ENCODE measurements at regions not wholly inside any gene's neighbourhood (a gene's known extent, or its start where the extent isn't known, plus 50 kb on each side); places are given as distances from the start of the nearest gene placed in this dataset.

DNA sequence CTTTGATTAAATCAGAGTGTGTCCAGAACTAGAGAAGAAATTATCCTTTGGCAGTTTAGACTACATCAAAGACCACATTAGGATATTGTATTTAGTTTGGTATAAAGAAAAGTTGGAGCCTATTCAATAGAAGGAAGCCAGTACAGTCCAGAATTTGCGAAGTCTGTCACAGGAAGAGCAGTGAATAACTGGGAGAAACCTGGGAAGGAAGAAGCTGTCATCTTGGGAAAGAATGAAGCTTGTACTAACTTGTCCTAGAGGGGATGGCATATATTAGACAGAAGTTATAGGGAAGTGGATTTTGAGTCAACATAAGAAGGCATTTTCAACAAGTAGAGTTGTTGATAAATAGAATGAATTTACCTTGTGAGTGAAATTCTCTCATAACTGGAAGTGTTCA, 386.7 kb downstream of the LRIG3 start:
- Histone ChIP-seq H3K79me2 (ENCODE audit: insufficient read depth, low read length) (no peaks in the 10 kb centered on the region), H3K27me3 (ENCODE audit: insufficient read depth, low read length) (no peaks in the 10 kb centered on the region), H4K20me1 (ENCODE audit: insufficient read depth, low read length) (no peaks in the 10 kb centered on the region)

DNA sequence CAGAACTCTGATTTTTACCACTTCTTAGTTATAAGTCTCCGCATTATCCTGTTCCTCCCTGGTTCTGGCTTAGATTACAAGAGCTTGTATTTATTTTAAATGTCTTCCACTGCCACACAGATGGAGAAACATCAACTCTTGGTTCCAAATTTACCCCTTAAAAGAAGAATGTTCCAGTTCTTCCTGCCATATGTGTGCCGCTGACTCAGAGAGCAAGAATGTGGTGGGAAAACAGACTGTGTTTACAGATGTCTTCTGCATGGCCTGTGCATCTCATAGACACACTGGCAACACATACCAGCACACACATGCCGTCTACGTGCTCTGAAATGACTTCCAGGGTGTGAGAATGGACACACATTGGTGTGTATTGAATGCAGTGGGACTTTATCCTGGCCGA, 383.0 kb downstream of the LRIG3 start:
- Histone ChIP-seq H3K4me3 (ENCODE audit: low read depth, low read length, poor library complexity, severe bottlenecking) (no peak overlapping the region), H3K27ac (ENCODE audit: low read depth, low read length, poor library complexity, severe bottlenecking) (no peak overlapping the region)
- no peak for TF ChIP-seq EZH2 (IDR thresholded peaks at IDR 0.05; ENCODE audit: borderline replicate concordance, low read length)
- no peak for TF ChIP-seq CTCF (IDR thresholded peaks at IDR 0.05; ENCODE audit: low read length)

More for the DNA sequence above, 386.7 kb downstream of the LRIG3 start:
- Histone ChIP-seq H3K9me3 (ENCODE audit: low read length) (no peaks in the 10 kb centered on the region), H3K36me3 (ENCODE audit: insufficient read depth, low read length) (no peaks in the 10 kb centered on the region), H3F3A (ENCODE audit: insufficient read depth, low read length) (no peaks in the 10 kb centered on the region), H2AFZ (ENCODE audit: low read length) (no peak overlapping the region), H3K4me2 (ENCODE audit: low read length) (no peak overlapping the region), H3K4me3 (ENCODE audit: low read depth, low read length, poor library complexity, severe bottlenecking) (no peak overlapping the region), H3K4me1 (ENCODE audit: insufficient read depth, low read length, severe bottlenecking) (no peaks in the 10 kb centered on the region), H3K27ac (ENCODE audit: low read depth, low read length, poor library complexity, severe bottlenecking) (no peak overlapping the region), H3K9me2 (ENCODE audit: low read depth, low read length) (no peaks in the 10 kb centered on the region), H3K9ac (ENCODE audit: low read length) (no peak overlapping the region)
- TF ChIP-seq EZH2 (IDR thresholded peaks at IDR 0.05; ENCODE audit: borderline replicate concordance, low read length) (no peak), CTCF (IDR thresholded peaks at IDR 0.05; ENCODE audit: low read length) (no peak)

GRCh38 chr12:58539295-58539694, 381.0 kb downstream of the LRIG3 start:
- TF ChIP-seq CTCF (IDR thresholded peaks at IDR 0.05; ENCODE audit: low read length) (no peak), EZH2 (IDR thresholded peaks at IDR 0.05; ENCODE audit: borderline replicate concordance, low read length) (no peak)
- H3F3A ChIP-seq (ENCODE audit: insufficient read depth, low read length), result no peaks in the 10 kb centered on the region
- no peaks in the 10 kb centered on the region for H3K36me3 ChIP-seq (ENCODE audit: insufficient read depth, low read length)
- no peaks in the 10 kb centered on the region for H3K27me3 ChIP-seq (ENCODE audit: insufficient read depth, low read length)
- H4K20me1 ChIP-seq (ENCODE audit: insufficient read depth, low read length), result no peaks in the 10 kb centered on the region
- H3K9ac ChIP-seq (ENCODE audit: low read length), result no peak overlapping the region
- H3K79me2 ChIP-seq (ENCODE audit: insufficient read depth, low read length), result no peaks in the 10 kb centered on the region
- H3K9me3 ChIP-seq (ENCODE audit: low read length), result no peaks in the 10 kb centered on the region
- H3K9me2 ChIP-seq (ENCODE audit: low read depth, low read length), result no peaks in the 10 kb centered on the region
- H3K4me3 ChIP-seq (ENCODE audit: low read depth, low read length, poor library complexity, severe bottlenecking), result no peak overlapping the region
- H2AFZ ChIP-seq (ENCODE audit: low read length), result no peak overlapping the region
- H3K4me1 ChIP-seq (ENCODE audit: insufficient read depth, low read length, severe bottlenecking), result no peaks in the 10 kb centered on the region
- no peak overlapping the region for H3K27ac ChIP-seq (ENCODE audit: low read depth, low read length, poor library complexity, severe bottlenecking)
- no peak overlapping the region for H3K4me2 ChIP-seq (ENCODE audit: low read length)

More for the DNA sequence above, 383.0 kb downstream of the LRIG3 start:
- Histone ChIP-seq H3K36me3 (ENCODE audit: insufficient read depth, low read length) (no peaks in the 10 kb centered on the region), H2AFZ (ENCODE audit: low read length) (no peak overlapping the region), H4K20me1 (ENCODE audit: insufficient read depth, low read length) (no peaks in the 10 kb centered on the region), H3K9me3 (ENCODE audit: low read length) (no peaks in the 10 kb centered on the region), H3F3A (ENCODE audit: insufficient read depth, low read length) (no peaks in the 10 kb centered on the region), H3K9me2 (ENCODE audit: low read depth, low read length) (no peaks in the 10 kb centered on the region), H3K4me1 (ENCODE audit: insufficient read depth, low read length, severe bottlenecking) (no peaks in the 10 kb centered on the region), H3K9ac (ENCODE audit: low read length) (no peak overlapping the region), H3K79me2 (ENCODE audit: insufficient read depth, low read length) (no peaks in the 10 kb centered on the region), H3K4me2 (ENCODE audit: low read length) (no peak overlapping the region), H3K27me3 (ENCODE audit: insufficient read depth, low read length) (no peaks in the 10 kb centered on the region)
